ENCODE measurements at regions not wholly inside any gene's neighbourhood (a gene's known extent, or its start where the extent isn't known, plus 50 kb on each side); places are given as distances from the start of the nearest gene placed in this dataset.
"Not testable (repeated sequence)": the region's sequence is repeated elsewhere in the genome, so short reads cannot be mapped to it uniquely, and the experiment has no call there.

- in situ Hi-C loops (cut with HindIII; ENCODE audit: low pct_unique_long_range_greater_than_20kb, low sequenced_read_pairs), result no loop called here
- no peak for DNase-seq (ENCODE audit: low read depth)
Measured at GRCh38 chr3:176262071-176262470, 935.2 kb downstream of the TBL1XR1 start.

GRCh38 chr3:176247191-176247590 lies 950.1 kb downstream of the TBL1XR1 start:
- in situ Hi-C loops (cut with HindIII; ENCODE audit: low pct_unique_long_range_greater_than_20kb, low sequenced_read_pairs), result no loop called here
- DNase-seq (ENCODE audit: low read depth), result no peak

GRCh38 chr3:176219970-176220369 lies 977.3 kb downstream of the TBL1XR1 start:
- in situ Hi-C loops (cut with HindIII; ENCODE audit: low pct_unique_long_range_greater_than_20kb, low sequenced_read_pairs), result no loop called here
- no peak for DNase-seq (ENCODE audit: low read depth)

GRCh38 chr3:176214758-176215157 lies 982.5 kb downstream of the TBL1XR1 start:
- no peak for DNase-seq (ENCODE audit: low read depth)
- in situ Hi-C loops (cut with HindIII; ENCODE audit: low pct_unique_long_range_greater_than_20kb, low sequenced_read_pairs), result no loop called here

- in situ Hi-C loops (cut with HindIII; ENCODE audit: low pct_unique_long_range_greater_than_20kb, low sequenced_read_pairs); DNase-seq (ENCODE audit: low read depth): not testable (repeated sequence)
Measured at GRCh38 chr3:176213314-176213713, 984.0 kb downstream of the TBL1XR1 start.

GRCh38 chr3:176208915-176209314 lies 988.4 kb downstream of the TBL1XR1 start:
- in situ Hi-C loops (cut with HindIII; ENCODE audit: low pct_unique_long_range_greater_than_20kb, low sequenced_read_pairs), result no loop called here

GRCh38 chr3:176208283-176208682 lies 989.0 kb downstream of the TBL1XR1 start:
- DNase-seq (ENCODE audit: low read depth), result no peak
- in situ Hi-C loops (cut with HindIII; ENCODE audit: low pct_unique_long_range_greater_than_20kb, low sequenced_read_pairs), result no loop called here

More at GRCh38 chr3:176208915-176209314, 988.4 kb downstream of the TBL1XR1 start:
- DNase-seq (ENCODE audit: low read depth), result no peak

- in situ Hi-C loops (cut with HindIII; ENCODE audit: low pct_unique_long_range_greater_than_20kb, low sequenced_read_pairs), result no loop called here
- no peak for DNase-seq (ENCODE audit: low read depth)
Measured at GRCh38 chr3:176206809-176207208, 990.5 kb downstream of the TBL1XR1 start.

GRCh38 chr3:176202652-176203051 lies 994.6 kb downstream of the TBL1XR1 start:
- in situ Hi-C loops (cut with HindIII; ENCODE audit: low pct_unique_long_range_greater_than_20kb, low sequenced_read_pairs), result no loop called here
- no peak for DNase-seq (ENCODE audit: low read depth)

- in situ Hi-C loops (cut with HindIII; ENCODE audit: low pct_unique_long_range_greater_than_20kb, low sequenced_read_pairs), result no loop called here
- DNase-seq (ENCODE audit: low read depth), result no peak
Measured at GRCh38 chr3:176193032-176193730, 1004.1 kb downstream of the TBL1XR1 start.

- DNase-seq (ENCODE audit: low read depth), result no peak
- in situ Hi-C loops (cut with HindIII; ENCODE audit: low pct_unique_long_range_greater_than_20kb, low sequenced_read_pairs), result no loop called here
Measured at GRCh38 chr3:176190755-176191154, 1006.5 kb downstream of the TBL1XR1 start.

GRCh38 chr3:176183181-176183580 lies 1014.1 kb downstream of the TBL1XR1 start:
- in situ Hi-C loops (cut with HindIII; ENCODE audit: low pct_unique_long_range_greater_than_20kb, low sequenced_read_pairs), result no loop called here
- DNase-seq (ENCODE audit: low read depth), result no peak

- in situ Hi-C loops (cut with HindIII; ENCODE audit: low pct_unique_long_range_greater_than_20kb, low sequenced_read_pairs), result no loop called here
- DNase-seq (ENCODE audit: low read depth), result no peak
Measured at GRCh38 chr3:176174060-176174459, 1023.2 kb downstream of the TBL1XR1 start.

GRCh38 chr3:176172492-176172891 lies 1024.8 kb downstream of the TBL1XR1 start:
- in situ Hi-C loops (cut with HindIII; ENCODE audit: low pct_unique_long_range_greater_than_20kb, low sequenced_read_pairs), result no loop called here
- no peak for DNase-seq (ENCODE audit: low read depth)

- DNase-seq (ENCODE audit: low read depth), result no peak
- in situ Hi-C loops (cut with HindIII; ENCODE audit: low pct_unique_long_range_greater_than_20kb, low sequenced_read_pairs), result no loop called here
Measured at GRCh38 chr3:176167272-176167671, 1030.0 kb downstream of the TBL1XR1 start.

- in situ Hi-C loops (cut with HindIII; ENCODE audit: low pct_unique_long_range_greater_than_20kb, low sequenced_read_pairs), result no loop called here
- no peak for DNase-seq (ENCODE audit: low read depth)
Measured at GRCh38 chr3:176160997-176161396, 1036.3 kb downstream of the TBL1XR1 start.

GRCh38 chr3:176159796-176160195 lies 1037.5 kb downstream of the TBL1XR1 start:
- peak; percentile 4 for DNase-seq (ENCODE audit: low read depth)
- in situ Hi-C loops (cut with HindIII; ENCODE audit: low pct_unique_long_range_greater_than_20kb, low sequenced_read_pairs), result no loop called here

- in situ Hi-C loops (cut with HindIII; ENCODE audit: low pct_unique_long_range_greater_than_20kb, low sequenced_read_pairs), result no loop called here
- DNase-seq (ENCODE audit: low read depth), result peak; percentile 9
Measured at GRCh38 chr3:176155012-176155411, 1042.3 kb downstream of the TBL1XR1 start.

GRCh38 chr3:176149567-176149966 lies 1047.7 kb downstream of the TBL1XR1 start:
- no peak for DNase-seq (ENCODE audit: low read depth)
- in situ Hi-C loops (cut with HindIII; ENCODE audit: low pct_unique_long_range_greater_than_20kb, low sequenced_read_pairs), result no loop called here

GRCh38 chr3:176147251-176147650 lies 1050.0 kb downstream of the TBL1XR1 start:
- in situ Hi-C loops (cut with HindIII; ENCODE audit: low pct_unique_long_range_greater_than_20kb, low sequenced_read_pairs), result no loop called here
- DNase-seq (ENCODE audit: low read depth), result no peak

Measured in Caki2 (cell line).